ENCODE measurements at regions not wholly inside any gene's neighbourhood (a gene's known extent, or its start where the extent isn't known, plus 50 kb on each side); places are given as distances from the start of the nearest gene placed in this dataset.

- TF ChIP-seq, protein P1, sequence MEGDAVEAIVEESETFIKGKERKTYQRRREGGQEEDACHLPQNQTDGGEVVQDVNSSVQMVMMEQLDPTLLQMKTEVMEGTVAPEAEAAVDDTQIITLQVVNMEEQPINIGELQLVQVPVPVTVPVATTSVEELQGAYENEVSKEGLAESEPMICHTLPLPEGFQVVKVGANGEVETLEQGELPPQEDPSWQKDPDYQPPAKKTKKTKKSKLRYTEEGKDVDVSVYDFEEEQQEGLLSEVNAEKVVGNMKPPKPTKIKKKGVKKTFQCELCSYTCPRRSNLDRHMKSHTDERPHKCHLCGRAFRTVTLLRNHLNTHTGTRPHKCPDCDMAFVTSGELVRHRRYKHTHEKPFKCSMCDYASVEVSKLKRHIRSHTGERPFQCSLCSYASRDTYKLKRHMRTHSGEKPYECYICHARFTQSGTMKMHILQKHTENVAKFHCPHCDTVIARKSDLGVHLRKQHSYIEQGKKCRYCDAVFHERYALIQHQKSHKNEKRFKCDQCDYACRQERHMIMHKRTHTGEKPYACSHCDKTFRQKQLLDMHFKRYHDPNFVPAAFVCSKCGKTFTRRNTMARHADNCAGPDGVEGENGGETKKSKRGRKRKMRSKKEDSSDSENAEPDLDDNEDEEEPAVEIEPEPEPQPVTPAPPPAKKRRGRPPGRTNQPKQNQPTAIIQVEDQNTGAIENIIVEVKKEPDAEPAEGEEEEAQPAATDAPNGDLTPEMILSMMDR (IDR thresholded peaks at IDR 0.05; ENCODE audit: low read depth, low read length) = no peak
- no peak for TF ChIP-seq POLR2A (IDR thresholded peaks at IDR 0.05; ENCODE audit: extremely low read depth, insufficient read length)
Observed at GRCh38 chr5:91978221-91978882, 595.2 kb upstream of the ARRDC3 start.

All from NB4 (cell line).